ENCODE measurements at regions not wholly inside any gene's neighbourhood (a gene's known extent, or its start where the extent isn't known, plus 50 kb on each side); places are given as distances from the start of the nearest gene placed in this dataset.

DNA sequence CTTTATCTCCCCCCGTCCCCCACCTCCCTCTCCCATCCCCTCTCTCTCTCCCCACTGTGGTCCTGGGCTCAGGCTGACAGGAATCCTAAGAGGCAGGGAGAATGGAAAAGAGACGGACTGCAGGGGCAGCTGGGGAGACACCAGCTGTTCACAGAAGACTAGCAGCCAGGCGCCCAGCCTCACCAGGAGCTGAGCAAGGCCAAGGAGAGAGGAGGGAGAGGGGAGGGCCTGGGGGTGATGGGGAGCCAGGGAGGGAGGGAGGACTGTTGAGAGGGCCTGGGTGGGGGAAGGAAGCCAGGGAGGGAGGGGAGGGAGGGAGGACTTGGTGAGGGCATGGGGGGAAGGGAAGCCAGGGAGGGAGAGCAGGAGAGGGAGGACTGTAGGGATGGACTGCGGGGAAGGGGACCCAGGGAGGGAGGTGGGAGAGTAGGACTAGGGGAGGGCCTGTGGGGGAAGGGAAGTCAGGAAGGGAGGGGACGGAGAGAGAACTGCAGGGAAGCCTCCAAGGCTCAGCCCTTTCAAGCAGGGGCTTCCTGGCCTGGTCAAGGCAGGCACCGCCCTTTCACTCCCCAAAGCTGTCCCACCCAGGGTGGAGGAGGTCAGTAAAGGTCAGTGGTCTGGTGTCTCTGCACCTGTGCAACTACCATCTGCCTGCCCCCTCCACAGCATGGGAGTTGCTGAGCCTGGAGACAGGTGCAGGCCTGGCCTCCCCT is 517.7 kb upstream of the MYT1L start:
- no peak for TF ChIP-seq CTCF (IDR thresholded peaks at IDR 0.05)
- ATAC-seq (ENCODE audit: poor library complexity) (no peak), DNase-seq (no peak)
- no peaks in the 10 kb centered on the region for H3K36me3 ChIP-seq (ENCODE audit: insufficient read depth, low read length)
- Mint-ChIP-seq H3K4me1 (ENCODE audit: low read depth) (no peaks in the 10 kb centered on the region), H3K9me3 (no peaks in the 10 kb centered on the region), H3K36me3 (ENCODE audit: low read depth) (no peaks in the 10 kb centered on the region), H3K27me3 (no peaks in the 10 kb centered on the region), H3K4me3 (no peak overlapping the region), H3K27ac (no peak overlapping the region)
- CTCF ChIA-PET: no interaction called here
- peaks cover 0 to 14% of the 10 kb centered on the region in 2 experiments for H3K9me3 ChIP-seq (ENCODE audit: control insufficient read depth in 1 of 2, insufficient read depth in 1 of 2, low read length in 2 of 2)
- no peak overlapping the region for H3K27ac ChIP-seq (ENCODE audit: low read depth in 1 of 2, low read length in 2 of 2)
- intact Hi-C loops (cut with DNase I, micrococcal nuclease): no loop called here
- no peaks in the 10 kb centered on the region for H3K27me3 ChIP-seq (ENCODE audit: control insufficient read depth in 1 of 2, insufficient read depth in 2 of 2, low read length in 2 of 2)
- H3K4me1 ChIP-seq (ENCODE audit: insufficient read depth, low read length): no peaks in the 10 kb centered on the region
- no peak overlapping the region for H3K4me3 ChIP-seq (ENCODE audit: low read length)
- POLR2A ChIA-PET: no interaction called here

DNA sequence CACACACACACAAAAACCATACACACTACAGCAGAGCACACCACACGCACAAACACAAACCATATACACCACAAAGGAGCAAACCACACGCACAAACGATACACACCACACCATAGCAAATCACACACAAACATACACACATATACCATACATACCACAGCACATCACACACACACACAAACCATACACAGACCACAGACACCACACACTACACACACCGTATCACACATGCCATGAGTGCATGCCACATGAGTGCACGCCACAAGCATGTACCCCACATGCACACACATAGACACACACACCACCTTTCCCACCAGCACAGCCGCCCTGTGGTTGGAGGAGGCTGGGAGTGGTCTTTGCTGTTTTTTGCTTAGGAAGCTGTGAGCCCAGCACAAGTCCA is 517.1 kb upstream of the MYT1L start:
- TF ChIP-seq CTCF (IDR thresholded peaks at IDR 0.05): no peak
- H3K27me3 ChIP-seq (ENCODE audit: control insufficient read depth in 1 of 2, insufficient read depth in 2 of 2, low read length in 2 of 2): no peaks in the 10 kb centered on the region
- no peak for DNase-seq
- no peaks in the 10 kb centered on the region for H3K36me3 Mint-ChIP-seq (ENCODE audit: low read depth)
- H3K4me3 Mint-ChIP-seq: no peak overlapping the region
- no peak overlapping the region for H3K27ac Mint-ChIP-seq
- ChIA-PET POLR2A (no interaction called here), CTCF (no interaction called here)
- no peaks in the 10 kb centered on the region for H3K4me1 ChIP-seq (ENCODE audit: insufficient read depth, low read length)
- no peaks in the 10 kb centered on the region for H3K4me1 Mint-ChIP-seq (ENCODE audit: low read depth)
- intact Hi-C loops (cut with DNase I, micrococcal nuclease): no loop called here
- no peak for ATAC-seq (ENCODE audit: poor library complexity)
- no peak overlapping the region for H3K4me3 ChIP-seq (ENCODE audit: low read length)
- H3K9me3 Mint-ChIP-seq: no peaks in the 10 kb centered on the region
- peaks cover 0 to 14% of the 10 kb centered on the region in 2 experiments for H3K9me3 ChIP-seq (ENCODE audit: control insufficient read depth in 1 of 2, insufficient read depth in 1 of 2, low read length in 2 of 2)
- H3K27ac ChIP-seq (ENCODE audit: low read depth in 1 of 2, low read length in 2 of 2): no peak overlapping the region
- H3K27me3 Mint-ChIP-seq: no peaks in the 10 kb centered on the region
- H3K36me3 ChIP-seq (ENCODE audit: insufficient read depth, low read length): no peaks in the 10 kb centered on the region

- ATAC-seq (ENCODE audit: poor library complexity) (no peak), DNase-seq (no peak)
- H3K4me3 Mint-ChIP-seq: no peak overlapping the region
- no peaks in the 10 kb centered on the region for H3K36me3 ChIP-seq (ENCODE audit: insufficient read depth, low read length)
- intact Hi-C loops (cut with DNase I, micrococcal nuclease): no loop called here
- no peak overlapping the region for H3K27ac ChIP-seq (ENCODE audit: low read depth in 1 of 2, low read length in 2 of 2)
- ChIA-PET POLR2A (no interaction called here), CTCF (no interaction called here)
- no peaks in the 10 kb centered on the region for H3K36me3 Mint-ChIP-seq (ENCODE audit: low read depth)
- no peaks in the 10 kb centered on the region for H3K9me3 Mint-ChIP-seq
- H3K4me1 ChIP-seq (ENCODE audit: insufficient read depth, low read length): no peaks in the 10 kb centered on the region
- TF ChIP-seq CTCF (IDR thresholded peaks at IDR 0.05): no peak
- H3K27ac Mint-ChIP-seq: no peak overlapping the region
- no peak overlapping the region for H3K4me3 ChIP-seq (ENCODE audit: low read length)
- no peaks in the 10 kb centered on the region for H3K27me3 ChIP-seq (ENCODE audit: control insufficient read depth in 1 of 2, insufficient read depth in 2 of 2, low read length in 2 of 2)
- peaks cover 0 to 14% of the 10 kb centered on the region in 2 experiments for H3K9me3 ChIP-seq (ENCODE audit: control insufficient read depth in 1 of 2, insufficient read depth in 1 of 2, low read length in 2 of 2)
- H3K4me1 Mint-ChIP-seq (ENCODE audit: low read depth): no peaks in the 10 kb centered on the region
- H3K27me3 Mint-ChIP-seq: no peaks in the 10 kb centered on the region
Observed at GRCh38 chr2:2847209-2847676, 516.2 kb upstream of the MYT1L start.

Data from CD4-positive, alpha-beta T cell (primary cell).